GM19025 (cell line): ENCODE measurements at regions not wholly inside any gene's neighbourhood (a gene's known extent, or its start where the extent isn't known, plus 50 kb on each side); places are given as distances from the start of the nearest gene placed in this dataset.

Experiments
- ATAC-seq: cut with Tn5 transposase; IDR thresholded peaks from one replicate; pipeline ENCODE4 v1.9.1; 2021; ENCODE audit warnings: mild to moderate bottlenecking, low read depth, moderate library complexity; ENCODE audit not compliant: unreplicated experiment

GRCh38 chr19:29320618-29321017 is 107.7 kb upstream of the UQCRFS1 start:
- ATAC-seq: no peak

GRCh38 chr19:29321116-29321515 is 108.2 kb upstream of the UQCRFS1 start:
- ATAC-seq: no peak

GRCh38 chr19:29323021-29323430 is 110.1 kb upstream of the UQCRFS1 start:
- ATAC-seq: no peak

GRCh38 chr19:29323440-29324290 is 110.7 kb upstream of the UQCRFS1 start:
- ATAC-seq: no peak

GRCh38 chr19:29324291-29324680 is 111.3 kb upstream of the UQCRFS1 start:
- ATAC-seq: no peak

- no peak for ATAC-seq
These were observed 111.8 kb upstream of the UQCRFS1 start for GRCh38 chr19:29324717-29325116.

GRCh38 chr19:29325241-29325975 is 112.5 kb upstream of the UQCRFS1 start:
- ATAC-seq: no peak

GRCh38 chr19:29326351-29326750 is 113.4 kb upstream of the UQCRFS1 start:
- ATAC-seq: no peak

GRCh38 chr19:29326849-29327840 is 114.2 kb upstream of the UQCRFS1 start:
- ATAC-seq: no peak

- no peak for ATAC-seq
These were observed 115.6 kb upstream of the UQCRFS1 start for GRCh38 chr19:29328586-29328985.

- no peak for ATAC-seq
These were observed 116.6 kb upstream of the UQCRFS1 start for GRCh38 chr19:29329460-29330134.

- ATAC-seq: no peak
These were observed 123.5 kb upstream of the UQCRFS1 start for GRCh38 chr19:29336425-29336824.

- ATAC-seq: no peak
These were observed 124.1 kb upstream of the UQCRFS1 start for GRCh38 chr19:29337029-29337428.

GRCh38 chr19:29338480-29338879 is 125.5 kb upstream of the UQCRFS1 start:
- ATAC-seq: no peak

- ATAC-seq: no peak
These were observed 129.8 kb upstream of the UQCRFS1 start for GRCh38 chr19:29342721-29343120.

- no peak for ATAC-seq
These were observed 151.3 kb upstream of the UQCRFS1 start for GRCh38 chr19:29364224-29364726.

- no peak for ATAC-seq
These were observed 152.0 kb upstream of the UQCRFS1 start for GRCh38 chr19:29364999-29365398.

GRCh38 chr19:29365836-29366417 is 153.0 kb upstream of the UQCRFS1 start:
- ATAC-seq: no peak

- ATAC-seq: no peak
These were observed 153.8 kb upstream of the UQCRFS1 start for GRCh38 chr19:29366757-29367156.
